HepG2 (cell line): ENCODE measurements at regions not wholly inside any gene's neighbourhood (a gene's known extent, or its start where the extent isn't known, plus 50 kb on each side); places are given as distances from the start of the nearest gene placed in this dataset.

ENCODE experiments used
- POLR2A ChIP-seq, 2 experiments: IDR thresholded peaks; 2 replicates each; pipeline ENCODE4 v1.6.1; 2011; ENCODE audit warnings: low read depth in 2 of 2, low read length in 2 of 2, mild to moderate bottlenecking in 1 of 2, moderate library complexity in 1 of 2; ENCODE audit not compliant: insufficient read depth in 1 of 2
- SUZ12 ChIP-seq: fragments of 150-350 bp; IDR thresholded peaks from 2 replicates; pipeline ENCODE4 v1.6.1; 2014; ENCODE audit warnings: low read depth, low read length
- THAP8 ChIP-seq: sonication (generic); formaldehyde crosslinking; IDR thresholded peaks from 2 replicates; pipeline ENCODE4 v1.5.1; 2020; ENCODE audit warnings: missing genetic modification reagents, mild to moderate bottlenecking, borderline replicate concordance
- ZNF589 ChIP-seq: sonication (generic); formaldehyde crosslinking; conservative IDR thresholded peaks from 2 replicates; pipeline ENCODE4 v1.8.0; 2022; ENCODE audit warnings: mild to moderate bottlenecking, moderate library complexity, missing genetic modification reagents
- ZNF687 ChIP-seq: sonication (generic); formaldehyde crosslinking; IDR thresholded peaks from 2 replicates; pipeline ENCODE4 v1.5.1; 2020; ENCODE audit warnings: mild to moderate bottlenecking, missing genetic modification reagents, moderate library complexity
- ZNF841 ChIP-seq: sonication (generic); formaldehyde crosslinking; IDR thresholded peaks from 2 replicates; pipeline ENCODE4 v1.8.1; 2023; ENCODE audit warnings: missing genetic modification reagents, borderline replicate concordance
- TF ChIP-seq, protein P1 (sequence below): sonication (generic); formaldehyde crosslinking; conservative IDR thresholded peaks from 2 replicates; pipeline ENCODE4 v1.4.0; 2020; ENCODE audit warnings: missing genetic modification reagents

- no peak for TF ChIP-seq SUZ12
- TF ChIP-seq ZNF589 (CRISPR knock-in tag) = no peak
- TF ChIP-seq ZNF841 = no peak
- TF ChIP-seq THAP8 (CRISPR knock-in tag) = no peak
- TF ChIP-seq ZNF687 (CRISPR knock-in tag) = no peak
- TF ChIP-seq, protein P1, sequence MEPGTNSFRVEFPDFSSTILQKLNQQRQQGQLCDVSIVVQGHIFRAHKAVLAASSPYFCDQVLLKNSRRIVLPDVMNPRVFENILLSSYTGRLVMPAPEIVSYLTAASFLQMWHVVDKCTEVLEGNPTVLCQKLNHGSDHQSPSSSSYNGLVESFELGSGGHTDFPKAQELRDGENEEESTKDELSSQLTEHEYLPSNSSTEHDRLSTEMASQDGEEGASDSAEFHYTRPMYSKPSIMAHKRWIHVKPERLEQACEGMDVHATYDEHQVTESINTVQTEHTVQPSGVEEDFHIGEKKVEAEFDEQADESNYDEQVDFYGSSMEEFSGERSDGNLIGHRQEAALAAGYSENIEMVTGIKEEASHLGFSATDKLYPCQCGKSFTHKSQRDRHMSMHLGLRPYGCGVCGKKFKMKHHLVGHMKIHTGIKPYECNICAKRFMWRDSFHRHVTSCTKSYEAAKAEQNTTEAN = no peak
- TF ChIP-seq POLR2A (IDR thresholded peaks at IDR 0.05; ENCODE audit: insufficient read depth in 1 of 2, low read depth in 2 of 2, low read length in 2 of 2) = no peak
These were observed 123.7 kb downstream of the COX18 start for GRCh38 chr4:72945719-72946336.
